Medulla oblongata (tissue), 1 donor: ENCODE measurements at regions not wholly inside any gene's neighbourhood (a gene's known extent, or its start where the extent isn't known, plus 50 kb on each side); places are given as distances from the start of the nearest gene placed in this dataset.
"Not testable (repeated sequence)": the region's sequence is repeated elsewhere in the genome, so short reads cannot be mapped to it uniquely, and the experiment has no call there.

Experiments
- DNase-seq: peaks from one replicate; pipeline ENCODE4 v3.0.0-alpha.2; 2015; ENCODE audit errors: extremely low spot score

DNA sequence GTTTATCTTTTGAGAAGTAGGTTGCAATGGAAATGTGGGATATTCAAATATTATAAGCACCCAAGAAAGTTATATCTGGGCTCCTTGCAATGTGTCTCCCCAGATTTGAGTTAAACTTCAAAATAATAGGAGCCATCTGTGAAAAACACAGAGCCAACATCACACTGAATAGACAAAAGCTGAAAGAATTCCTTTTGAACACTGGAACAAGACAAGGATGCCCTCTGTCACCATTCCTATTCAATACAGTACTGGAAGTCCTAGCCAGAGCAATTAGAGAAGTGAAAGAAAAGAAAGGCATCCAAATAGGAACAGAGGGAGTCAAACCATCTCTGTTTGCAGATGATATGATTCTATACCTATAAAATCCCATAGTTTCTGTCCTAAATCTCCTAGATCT, 114.3 kb upstream of the IL1RAPL1 start:
- peak; percentile 24 for DNase-seq

DNA sequence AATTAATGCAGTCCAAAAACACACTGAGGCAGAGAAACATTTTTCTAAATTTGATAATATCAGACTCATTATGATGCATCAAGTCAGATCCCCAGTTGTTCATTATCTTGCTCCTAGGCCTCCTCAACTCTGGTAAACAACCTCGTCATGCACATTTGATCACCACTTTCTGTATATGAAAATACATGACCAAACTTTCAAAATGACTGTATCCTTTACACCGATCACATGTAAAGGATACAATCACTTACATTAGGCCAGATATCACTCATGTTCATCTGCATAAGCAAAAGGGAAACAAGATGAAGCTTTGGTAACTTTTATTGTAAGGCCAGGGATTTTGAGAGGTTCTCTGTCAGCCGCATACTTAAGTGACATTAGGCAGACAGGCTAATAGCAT, 99.4 kb upstream of the IL1RAPL1 start:
- DNase-seq = no peak

DNA sequence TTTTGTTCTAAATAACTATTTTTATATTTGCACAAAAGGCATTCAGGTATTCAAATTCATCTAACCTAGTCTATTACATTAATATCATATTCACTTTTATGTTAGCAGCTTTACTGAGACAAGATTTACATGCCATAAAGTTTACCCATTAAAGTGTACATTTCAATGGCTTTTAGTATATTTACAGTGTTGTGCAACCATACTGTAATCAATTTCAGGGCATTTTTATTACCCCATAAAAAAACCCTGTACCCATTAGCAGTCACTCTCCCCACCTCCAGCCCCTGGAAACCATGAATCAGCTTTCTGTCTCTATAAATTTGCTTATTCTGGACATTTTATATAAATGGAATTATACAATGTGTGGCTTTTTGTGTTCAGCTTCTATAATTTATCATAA, 95.9 kb upstream of the IL1RAPL1 start:
- DNase-seq = no peak

DNA sequence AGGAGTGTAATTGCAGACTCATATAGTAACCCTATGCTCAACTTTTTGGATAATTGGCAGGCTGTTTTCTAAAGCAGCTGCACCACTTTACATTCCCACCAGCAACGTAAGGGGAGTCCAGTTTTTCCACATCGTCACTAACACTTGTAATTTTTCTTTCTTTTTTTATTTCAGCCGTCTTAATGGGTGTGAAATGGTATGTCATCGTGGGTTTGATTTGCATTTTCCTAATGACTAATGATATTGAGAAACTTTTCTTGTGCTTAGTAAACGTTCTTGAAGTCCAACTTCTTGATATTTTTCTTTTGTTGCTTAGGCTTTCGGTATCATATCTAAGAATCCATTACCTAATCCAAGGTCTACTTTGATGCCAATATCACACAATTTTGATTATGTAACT, 95.3 kb upstream of the IL1RAPL1 start:
- DNase-seq = no peak

DNA sequence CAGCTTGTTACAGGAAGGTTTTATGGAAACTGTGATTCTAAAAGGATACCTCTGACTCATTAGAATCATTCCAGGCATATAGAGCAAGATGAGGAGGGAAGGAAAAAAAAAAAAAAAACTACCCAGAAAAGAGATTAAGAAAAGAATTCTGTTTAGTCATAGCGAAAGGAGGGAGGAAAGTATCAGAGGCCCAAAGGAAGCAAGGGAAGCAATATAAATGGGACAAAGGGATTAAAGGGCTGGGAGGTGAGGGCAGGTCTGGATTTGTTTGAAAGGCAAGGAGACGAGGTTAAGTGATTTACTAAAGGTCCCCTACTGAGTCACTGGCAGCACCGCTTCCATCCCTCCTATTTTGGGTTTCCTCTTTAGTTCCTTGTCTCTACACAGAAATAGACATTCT, 88.6 kb upstream of the IL1RAPL1 start:
- no peak for DNase-seq

DNA sequence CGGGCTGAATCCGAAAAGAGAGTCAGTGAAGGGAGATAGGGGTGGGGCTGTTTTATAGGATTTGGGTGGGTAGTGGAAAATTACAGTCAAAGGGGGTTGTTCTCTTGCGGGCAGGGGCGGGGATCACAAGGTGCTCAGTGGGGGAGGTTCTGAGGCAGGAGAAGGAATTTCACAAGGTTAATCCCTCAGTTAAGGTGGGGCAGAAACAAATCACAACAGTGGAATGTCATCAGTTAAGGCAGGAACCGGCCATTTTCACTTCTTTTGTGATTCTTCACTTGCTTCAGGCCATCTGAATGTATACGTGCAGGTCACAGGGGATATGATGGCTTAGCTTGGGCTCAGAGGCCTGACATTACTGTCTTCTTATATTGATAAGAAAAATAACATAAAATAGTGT, 84.6 kb upstream of the IL1RAPL1 start:
- DNase-seq = not testable (repeated sequence)

DNA sequence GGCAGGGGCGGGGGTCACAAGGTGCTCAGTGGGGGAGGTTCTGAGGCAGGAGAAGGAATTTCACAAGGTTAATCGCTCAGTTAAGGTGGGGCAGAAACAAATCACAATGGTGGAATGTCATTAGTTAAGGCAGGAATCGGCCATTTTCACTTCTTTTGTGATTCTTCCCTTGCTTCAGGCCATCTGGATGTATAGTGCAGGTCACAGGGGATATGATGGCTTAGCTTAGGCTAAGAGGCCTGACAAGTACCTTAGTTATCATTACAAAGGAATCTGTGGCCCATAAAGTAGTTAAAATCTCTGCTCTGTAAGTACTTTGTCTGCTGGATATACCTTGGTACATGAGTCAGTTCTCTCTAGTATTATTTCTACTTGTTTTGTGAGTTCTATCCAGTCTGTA, 79.6 kb upstream of the IL1RAPL1 start:
- DNase-seq = not testable (repeated sequence)

DNA sequence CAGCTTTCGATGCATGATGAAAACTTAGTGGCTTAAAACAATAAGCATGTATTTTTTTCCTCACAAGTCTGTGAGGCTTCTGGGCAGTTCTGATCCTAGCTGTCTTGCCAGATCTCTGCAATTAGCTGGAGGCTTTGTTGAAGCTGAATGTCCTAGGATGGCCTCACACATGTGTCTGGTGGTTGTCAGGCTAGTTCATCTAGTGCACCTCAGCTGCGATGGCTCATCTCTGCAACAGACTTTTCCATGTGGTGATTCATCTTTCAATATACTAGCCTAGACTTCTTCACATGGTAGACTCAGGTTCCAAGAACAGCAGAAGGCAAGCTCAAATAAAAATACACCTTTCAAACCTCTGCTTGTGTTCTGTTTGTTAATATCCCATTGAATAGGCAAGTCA, 66.5 kb upstream of the IL1RAPL1 start:
- no peak for DNase-seq

DNA sequence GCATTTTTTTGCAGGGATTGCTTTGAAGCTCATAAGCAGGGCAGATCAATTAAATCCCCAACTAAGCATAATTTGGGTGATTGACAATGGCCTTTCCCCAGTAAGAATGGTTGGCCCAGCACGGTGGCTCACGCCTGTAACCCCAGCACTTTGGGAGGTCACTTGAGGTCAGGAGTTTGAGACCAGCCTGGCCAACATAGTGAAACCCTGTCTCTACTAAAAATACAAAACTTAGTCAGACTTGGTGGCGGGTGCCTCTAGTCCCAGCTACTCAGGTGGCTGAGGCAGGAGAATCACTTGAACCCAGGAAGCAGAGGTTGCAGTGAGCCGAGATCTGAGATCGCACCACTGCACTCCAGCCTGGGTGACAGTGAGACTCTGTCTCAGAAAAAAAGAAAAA, 58.9 kb upstream of the IL1RAPL1 start:
- not testable (repeated sequence) for DNase-seq
